ENCODE measurements at regions not wholly inside any gene's neighbourhood (a gene's known extent, or its start where the extent isn't known, plus 50 kb on each side); places are given as distances from the start of the nearest gene placed in this dataset.
"Not testable (repeated sequence)": the region's sequence is repeated elsewhere in the genome, so short reads cannot be mapped to it uniquely, and the experiment has no call there.

DNA sequence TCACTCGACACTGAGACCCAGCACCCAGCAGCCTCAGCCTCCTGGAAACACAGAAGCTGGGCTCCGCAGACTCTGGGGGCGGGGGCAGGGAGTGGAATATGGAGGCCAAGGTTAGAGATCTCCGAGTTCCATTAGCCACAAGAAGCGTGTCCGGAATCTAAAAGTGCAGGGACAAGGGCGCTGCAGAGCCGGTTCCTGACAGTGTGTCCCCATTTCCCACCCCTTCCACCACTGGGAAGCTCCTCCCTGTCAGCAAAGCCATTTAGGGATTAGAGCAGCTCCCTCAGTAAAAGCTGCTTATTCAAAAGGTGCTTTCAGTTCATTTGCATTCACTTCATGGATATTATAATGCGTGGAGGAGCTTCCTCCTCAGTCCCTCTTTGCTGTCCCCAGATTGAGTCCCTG lies 74.1 kb upstream of the HSPA9 start:
- no peak for DNase-seq (ENCODE audit: low read depth in 4 of 4, low spot score in 3 of 4)

DNA sequence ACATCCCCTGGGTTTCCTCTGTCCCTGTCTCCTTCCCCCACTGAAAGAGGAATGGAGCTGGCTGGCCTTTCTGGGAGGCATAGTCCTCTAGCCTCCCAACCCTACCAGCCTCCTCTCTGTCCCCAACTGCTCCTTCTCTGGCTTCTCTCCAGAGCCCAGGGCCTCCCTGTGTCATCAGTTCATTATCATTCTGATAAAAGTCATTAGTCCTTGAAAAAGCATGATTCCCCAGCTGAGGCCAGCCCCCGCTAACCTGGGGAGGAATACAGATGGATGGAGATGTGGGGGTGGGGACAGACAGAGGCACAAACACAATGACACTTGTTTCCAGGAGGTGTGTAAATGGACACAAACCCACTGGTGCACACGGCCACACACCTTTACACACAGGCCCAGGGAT lies 73.6 kb upstream of the HSPA9 start:
- no peak for DNase-seq (ENCODE audit: low read depth in 4 of 4, low spot score in 3 of 4)

DNA sequence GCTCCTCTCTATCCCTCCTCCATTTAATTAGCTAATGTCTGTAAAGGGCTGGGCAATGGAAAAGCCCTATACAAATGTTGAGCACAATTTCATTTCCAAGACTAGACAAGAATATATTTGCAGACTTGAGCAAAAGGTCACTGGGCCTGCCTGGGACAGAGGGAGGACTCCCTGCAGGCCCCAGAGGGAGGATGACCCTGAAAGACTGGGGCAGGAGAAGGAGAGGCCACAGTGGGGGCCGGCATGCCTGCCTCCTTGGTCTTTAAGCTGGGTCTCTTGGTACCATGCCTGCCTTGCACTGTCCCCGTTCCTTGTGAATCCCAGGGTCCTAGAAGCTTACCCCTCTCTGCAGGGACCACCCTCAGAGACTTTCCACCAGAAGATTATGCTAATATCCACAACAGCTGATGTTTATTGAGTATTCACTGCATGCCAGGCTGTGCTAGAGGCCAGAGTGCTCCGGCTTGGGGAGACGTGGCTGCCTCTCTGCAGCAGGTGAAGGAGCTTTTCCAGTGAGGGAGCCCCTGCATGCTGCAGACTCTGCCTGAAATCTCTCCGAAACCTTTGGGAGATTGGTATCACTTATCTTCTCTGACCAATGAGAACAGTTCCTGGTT lies 72.7 kb upstream of the HSPA9 start:
- DNase-seq (ENCODE audit: low read depth in 4 of 4, low spot score in 3 of 4): no peak

DNA sequence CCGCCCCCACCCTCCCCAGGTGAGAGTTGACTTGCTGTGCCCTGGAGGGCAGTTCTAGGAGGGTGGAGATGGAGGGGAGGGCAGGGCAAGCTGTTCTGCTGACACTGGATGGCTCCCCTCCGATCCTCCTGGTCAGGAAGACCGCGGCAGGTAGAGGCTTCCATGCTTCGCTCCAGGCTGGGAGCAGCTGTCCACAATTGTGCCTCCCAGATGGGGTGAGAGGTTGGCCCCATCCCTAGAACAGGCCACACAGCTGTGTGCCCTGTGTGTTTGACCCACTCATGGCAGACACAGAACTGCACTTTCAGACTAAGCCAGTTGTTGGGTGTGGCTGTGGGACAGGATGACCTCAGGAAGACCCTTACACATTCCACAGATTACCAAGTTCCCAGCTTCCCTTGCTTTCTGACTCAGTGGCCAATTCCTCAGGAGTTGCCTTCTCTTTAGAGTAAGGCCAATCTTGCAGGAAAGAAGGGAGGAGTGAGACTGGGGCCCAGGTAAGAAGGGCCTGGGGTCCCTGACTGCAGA lies 72.1 kb upstream of the HSPA9 start:
- no peak for DNase-seq (ENCODE audit: low read depth in 4 of 4, low spot score in 3 of 4)

DNA sequence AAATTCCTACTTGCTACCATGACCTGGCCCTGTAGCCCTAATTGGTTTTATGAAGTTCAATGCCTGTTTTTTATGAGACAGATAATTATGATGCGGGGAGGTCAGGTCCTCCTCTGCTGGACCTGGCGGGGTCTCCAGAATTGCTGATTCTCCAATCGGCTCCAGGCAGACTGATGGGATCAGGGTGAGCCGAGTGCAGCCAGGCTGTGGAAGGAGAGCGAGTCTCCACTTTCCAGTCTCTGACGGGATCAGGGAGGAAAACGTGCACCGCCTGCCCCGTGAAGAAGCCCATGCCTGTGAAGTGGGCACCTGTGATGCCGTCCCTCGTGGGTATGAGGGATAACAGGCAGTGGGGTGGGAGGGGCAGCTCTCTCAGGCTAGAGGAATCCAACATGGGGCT lies 71.5 kb upstream of the HSPA9 start:
- DNase-seq (ENCODE audit: low read depth in 4 of 4, low spot score in 3 of 4): no peak

DNA sequence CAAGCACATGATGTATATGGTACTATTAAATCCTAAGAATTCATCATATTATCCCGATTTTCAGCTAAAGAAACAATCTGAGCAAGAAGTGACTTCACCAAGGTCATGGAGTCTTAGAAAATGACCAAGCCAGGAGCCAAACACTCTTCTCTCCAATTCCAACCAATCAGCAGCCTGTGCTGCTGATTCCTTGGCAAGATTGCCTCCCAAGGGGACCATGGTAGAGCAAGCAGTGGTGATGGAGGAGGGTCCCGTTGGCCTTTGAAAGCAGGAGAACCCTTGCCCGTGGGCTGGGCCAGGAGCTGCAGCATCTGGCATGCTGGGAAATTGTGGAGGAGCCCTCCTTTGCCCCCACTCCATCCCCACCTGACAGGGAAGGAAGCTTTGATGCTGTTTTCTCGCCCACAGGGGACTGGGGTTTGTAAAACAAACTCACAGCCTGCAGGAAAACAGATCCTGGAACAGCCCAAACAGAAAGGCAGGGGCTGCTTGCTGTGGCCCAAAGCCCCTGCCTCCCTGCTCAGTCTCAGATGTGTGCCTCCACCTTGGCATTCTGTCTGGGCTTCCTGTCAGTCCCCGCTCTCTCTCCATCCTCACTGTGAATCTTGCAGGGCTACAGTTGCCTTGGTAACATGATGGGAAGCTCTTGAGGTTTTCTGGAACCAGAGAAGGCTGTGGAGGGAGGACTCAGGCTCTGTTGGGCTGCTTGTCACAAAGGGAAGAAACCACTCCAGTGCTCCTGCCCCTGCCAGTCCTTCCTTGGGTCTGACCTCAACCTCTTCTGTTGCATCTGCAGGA lies 70.8 kb upstream of the HSPA9 start:
- no peak for DNase-seq (ENCODE audit: low read depth in 4 of 4, low spot score in 3 of 4)

DNA sequence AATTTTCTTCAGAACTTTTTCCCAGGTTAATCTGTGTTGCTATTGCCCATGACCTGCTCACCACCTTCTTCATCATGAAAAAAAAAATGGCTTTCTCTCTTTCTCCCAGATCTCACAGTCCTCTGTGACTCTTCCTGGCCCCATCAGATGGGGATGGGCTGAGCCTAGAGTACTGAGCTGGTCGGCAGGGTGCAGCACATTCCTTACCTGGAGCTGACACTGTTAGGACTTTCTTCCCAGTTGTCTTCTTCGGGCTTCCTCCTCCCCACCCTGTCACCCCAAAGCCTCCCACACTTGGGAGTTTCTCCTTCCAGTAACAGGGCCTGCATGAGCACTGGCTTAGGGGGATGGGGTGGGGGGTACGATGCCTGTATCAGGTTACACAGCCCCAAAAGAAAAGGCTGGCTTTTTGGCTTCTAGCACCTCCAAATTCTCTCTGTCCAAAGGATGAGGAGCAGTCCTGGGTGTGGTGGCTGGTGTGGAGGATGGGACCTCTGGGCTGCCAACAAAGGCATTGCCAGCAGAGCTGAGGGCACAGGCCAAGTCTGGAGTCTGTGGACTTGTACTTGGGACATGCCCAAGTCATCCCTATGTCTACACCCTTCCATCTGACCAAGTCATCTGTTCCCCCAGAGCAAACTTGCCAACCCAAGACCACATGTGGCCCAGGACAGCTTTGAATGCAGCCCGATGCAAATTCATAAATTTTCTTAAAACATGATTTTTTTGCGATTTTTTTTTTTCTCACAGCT lies 68.0 kb upstream of the HSPA9 start:
- no peak for DNase-seq (ENCODE audit: low read depth in 4 of 4, low spot score in 3 of 4)

DNA sequence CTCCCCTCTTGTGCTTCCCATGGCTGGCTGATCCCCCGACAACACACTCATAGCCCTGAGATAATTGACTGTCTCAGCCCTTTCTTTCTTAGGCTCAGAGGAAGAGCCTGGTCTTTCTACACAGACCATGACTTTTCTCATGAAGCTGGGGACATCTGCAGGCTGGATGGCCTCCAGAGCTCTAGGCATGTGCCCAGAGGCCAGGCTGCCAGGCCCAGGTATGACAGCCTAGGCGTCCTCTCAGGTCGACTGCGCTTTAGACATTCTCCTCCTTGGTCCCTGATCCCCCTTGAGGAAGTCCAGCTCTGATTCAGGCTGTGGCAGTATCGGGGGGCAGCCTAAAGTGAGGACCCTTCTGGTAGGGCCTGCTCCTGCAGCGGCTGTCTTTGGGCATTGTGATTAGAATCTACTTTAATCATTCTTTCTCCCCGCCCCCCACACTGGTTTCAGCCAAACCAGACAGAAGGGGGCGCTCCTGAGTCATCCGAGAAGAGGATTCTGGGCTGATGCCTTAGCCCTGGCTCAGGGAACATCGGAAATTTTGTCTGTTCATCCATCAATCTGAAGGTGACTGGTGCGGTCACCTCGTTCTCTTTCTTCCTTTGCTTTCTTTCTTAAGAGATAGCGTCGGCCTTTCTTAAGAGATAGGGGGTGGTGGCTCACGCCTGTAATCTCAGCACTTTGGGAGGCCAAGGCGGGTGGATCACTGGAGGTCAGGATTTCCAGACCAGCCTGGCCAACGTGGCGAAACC lies 66.5 kb upstream of the HSPA9 start:
- DNase-seq (ENCODE audit: low read depth in 4 of 4, low spot score in 3 of 4): peak in 1 of 4 donors; percentile 31

DNA sequence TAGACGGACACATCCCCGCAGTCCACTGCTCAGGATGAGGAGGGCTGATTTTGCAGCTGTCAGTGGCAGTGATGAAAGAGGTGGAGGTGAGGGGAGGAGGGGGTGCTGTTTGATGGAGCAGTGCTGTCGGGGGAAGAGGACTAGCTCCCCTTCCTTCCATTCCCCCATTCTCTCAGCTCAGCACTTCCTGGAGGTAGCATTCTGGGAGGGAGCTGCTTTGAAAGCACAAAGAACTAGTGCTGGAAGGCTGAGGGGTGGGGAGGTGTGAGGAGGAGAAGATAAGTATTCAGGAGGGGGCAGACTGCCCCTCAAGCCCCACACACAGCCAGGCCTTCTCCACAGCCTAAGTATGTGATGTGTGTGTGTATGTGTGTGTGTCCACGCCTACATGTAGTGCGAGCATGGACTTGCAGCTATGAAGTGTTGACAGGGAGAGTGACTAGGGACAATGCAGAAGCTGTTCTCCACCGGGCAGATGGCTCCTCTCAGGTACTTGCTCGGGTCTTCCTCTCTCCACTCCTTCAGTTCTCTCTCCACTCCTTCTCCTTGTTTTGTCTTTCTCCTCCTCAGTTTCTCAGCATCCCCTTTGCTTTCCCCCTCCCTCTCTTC lies 65.5 kb upstream of the HSPA9 start:
- no peak for DNase-seq (ENCODE audit: low read depth in 4 of 4, low spot score in 3 of 4)

DNA sequence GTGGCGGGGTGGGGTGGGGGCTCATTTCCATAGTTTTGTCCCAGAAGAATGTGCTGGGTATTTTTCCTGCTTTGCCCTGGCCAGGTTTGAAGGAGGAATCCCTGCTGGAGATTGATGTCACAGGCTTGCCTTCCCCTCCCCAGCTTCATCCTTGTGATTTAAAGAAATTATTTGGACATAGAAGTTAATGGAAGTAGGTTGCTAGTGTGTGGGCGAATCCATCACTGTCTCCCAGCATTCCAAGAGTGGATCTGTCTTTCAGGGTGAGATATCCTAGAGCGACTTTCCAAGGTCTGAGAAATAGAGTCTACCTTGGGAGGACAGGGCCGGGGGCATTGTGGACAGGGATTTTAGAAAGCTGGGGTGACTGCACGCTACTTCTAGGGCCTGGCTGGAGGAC lies 64.9 kb upstream of the HSPA9 start:
- DNase-seq (ENCODE audit: low read depth in 4 of 4, low spot score in 3 of 4): no peak

DNA sequence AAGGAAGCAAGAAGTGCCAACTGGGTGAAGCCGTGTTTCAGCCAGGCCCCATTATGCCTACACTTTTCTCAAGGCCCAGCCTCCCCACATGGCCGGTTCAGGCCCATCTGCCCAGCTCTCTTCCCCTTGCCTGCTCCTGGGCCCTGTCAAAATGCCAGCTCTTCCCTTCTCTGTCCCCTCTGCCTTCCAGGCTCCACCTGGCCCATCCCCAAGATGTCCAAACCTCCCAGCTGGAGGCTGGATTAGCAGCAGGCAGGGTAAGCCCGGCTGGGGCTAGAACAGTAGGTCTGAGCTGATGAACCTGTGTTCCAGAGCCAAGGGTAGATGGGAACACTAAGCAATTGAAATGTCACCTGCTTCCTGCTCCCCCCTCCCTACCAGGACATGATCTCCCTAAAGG lies 64.1 kb upstream of the HSPA9 start:
- DNase-seq (ENCODE audit: low read depth in 4 of 4, low spot score in 3 of 4): no peak

DNA sequence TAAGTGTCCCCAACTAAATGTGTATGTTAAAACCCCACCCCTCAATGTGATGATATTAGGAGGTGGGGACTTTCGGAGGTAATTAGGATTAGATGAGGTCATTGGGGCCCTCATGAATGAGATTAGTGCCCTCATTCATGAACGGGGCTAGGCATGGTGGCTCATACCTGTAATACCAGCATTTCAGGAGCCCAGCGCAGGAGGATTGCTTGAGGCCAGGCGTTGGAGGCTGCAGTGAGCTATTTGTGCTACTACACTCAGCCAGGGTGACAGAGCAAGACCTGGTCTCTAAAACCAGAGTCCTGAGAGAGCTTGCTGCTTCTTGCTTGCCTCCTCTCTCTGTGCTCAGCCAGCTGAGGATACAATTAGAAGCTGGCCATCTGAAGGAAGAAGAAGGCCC lies 62.1 kb upstream of the HSPA9 start:
- no peak for DNase-seq (ENCODE audit: low read depth in 4 of 4, low spot score in 3 of 4)

DNA sequence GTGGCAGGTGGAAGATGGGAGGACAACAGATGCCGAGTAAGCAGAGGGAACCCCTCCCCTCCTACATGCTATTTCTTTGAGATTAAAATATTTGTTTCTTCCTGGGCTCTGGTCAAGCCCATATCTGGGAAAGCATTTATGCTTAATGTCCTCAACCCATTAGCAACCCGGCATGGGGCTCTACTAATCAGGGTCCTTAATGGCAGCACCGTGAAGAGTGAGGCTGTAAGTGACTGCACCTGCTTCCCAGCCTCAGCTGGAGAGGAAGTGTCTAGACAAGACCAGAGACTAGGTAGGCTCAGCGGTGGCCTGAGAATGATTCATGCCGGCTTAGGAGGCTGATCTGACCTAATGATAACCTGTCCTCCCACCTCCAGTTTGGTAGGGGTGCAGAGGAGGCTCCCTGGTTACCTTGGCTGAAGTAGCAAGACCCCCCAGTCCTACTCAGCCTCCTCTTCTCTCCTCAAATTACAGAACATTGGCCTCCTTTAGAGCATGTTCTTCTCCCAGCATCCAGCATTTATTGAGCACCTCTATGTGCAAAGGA lies 61.3 kb upstream of the HSPA9 start:
- DNase-seq (ENCODE audit: low read depth in 4 of 4, low spot score in 3 of 4): no peak

DNA sequence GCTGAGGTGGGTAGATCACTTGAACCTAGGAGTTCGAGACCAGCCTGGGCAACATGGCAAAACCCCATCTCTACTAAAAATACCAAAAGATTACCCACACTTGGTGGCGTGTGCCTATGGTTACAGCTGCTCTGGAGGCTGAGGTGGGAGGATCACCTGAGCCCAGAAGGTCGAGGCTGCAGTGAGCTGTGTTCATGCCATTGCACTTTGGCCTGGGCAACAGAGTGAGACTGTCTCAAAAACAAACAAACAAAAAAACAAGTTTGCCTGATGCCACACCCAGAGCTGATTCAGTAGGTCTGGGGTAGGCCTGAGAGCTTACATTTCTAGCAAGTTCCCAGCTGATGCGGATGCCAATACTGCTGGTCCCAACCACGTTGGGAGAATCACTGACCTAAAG lies 60.5 kb upstream of the HSPA9 start:
- no peak for DNase-seq (ENCODE audit: low read depth in 4 of 4, low spot score in 3 of 4)

DNA sequence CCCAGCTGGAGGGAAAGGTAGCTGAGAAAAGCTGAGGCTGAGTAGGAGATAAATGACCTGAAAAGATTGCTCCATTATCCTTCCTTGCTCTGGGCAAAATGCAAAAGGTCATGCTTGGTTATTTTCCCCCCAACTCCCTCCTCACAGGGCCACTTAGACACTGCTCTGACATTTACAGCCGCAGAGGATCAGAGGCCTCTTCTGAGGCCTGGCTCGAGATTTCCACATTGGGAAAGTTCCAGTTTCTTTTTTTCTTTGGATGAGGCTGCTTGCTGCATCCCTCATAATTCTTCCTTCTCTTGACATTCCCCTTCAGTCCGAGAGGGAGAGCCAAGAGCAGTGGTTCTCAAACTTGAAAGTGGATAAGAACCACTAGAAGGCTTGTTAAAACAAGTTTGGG lies 60.1 kb upstream of the HSPA9 start:
- peak in 1 of 4 donors; percentile 33 for DNase-seq (ENCODE audit: low read depth in 4 of 4, low spot score in 3 of 4)

DNA sequence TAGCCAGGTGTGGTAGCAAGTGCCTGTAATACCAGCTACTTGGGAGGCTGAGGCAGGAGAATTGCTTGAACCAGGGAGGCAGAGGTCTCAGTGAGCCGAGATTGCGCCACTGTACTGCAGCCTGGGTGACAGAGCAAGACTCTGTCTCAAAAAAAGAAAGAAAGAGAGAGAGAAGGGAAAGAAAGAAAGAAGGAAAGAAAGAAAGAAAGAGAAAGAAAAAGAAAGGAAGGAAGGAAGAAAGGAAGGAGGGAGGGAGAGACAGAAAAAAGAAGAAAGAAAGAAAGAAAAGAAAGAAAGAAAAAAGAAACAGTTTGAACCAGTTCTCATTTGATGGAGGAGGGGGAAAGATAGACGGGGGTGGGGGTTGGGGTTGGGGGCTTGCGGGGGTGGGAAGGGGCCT lies 59.6 kb upstream of the HSPA9 start:
- DNase-seq (ENCODE audit: low read depth in 4 of 4, low spot score in 3 of 4): not testable (repeated sequence)

DNA sequence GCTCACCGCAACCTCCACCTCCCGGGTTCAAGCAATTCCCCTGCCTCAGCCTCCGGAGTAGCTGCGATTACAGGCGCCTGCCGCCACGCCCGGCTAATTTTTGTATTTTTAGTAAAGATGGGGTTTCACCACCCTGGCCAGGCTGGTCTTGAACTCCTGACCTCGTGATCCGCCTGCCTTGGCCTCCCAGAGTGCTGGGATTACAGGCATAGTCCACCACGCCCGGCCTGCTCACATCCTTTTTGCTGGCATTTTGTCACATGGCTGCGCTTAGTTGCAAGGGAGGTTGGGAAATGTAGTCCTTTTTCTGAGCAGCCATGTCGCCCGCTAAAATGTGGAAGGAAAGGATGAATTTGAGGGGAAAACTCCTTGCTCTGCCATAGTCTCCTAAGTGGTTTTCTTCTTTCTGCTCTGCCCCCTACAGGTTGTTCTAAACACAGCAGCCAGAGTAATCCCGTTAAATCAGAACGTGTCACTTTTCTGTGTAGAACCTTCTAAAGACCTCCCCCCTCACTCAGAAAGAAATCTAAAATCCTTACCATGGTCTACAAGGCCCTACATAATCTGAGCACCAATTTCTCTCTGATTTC lies 57.8 kb upstream of the HSPA9 start:
- peak; percentile 43 to 66 (median 66) for DNase-seq (ENCODE audit: low read depth in 4 of 4, low spot score in 3 of 4)

DNA sequence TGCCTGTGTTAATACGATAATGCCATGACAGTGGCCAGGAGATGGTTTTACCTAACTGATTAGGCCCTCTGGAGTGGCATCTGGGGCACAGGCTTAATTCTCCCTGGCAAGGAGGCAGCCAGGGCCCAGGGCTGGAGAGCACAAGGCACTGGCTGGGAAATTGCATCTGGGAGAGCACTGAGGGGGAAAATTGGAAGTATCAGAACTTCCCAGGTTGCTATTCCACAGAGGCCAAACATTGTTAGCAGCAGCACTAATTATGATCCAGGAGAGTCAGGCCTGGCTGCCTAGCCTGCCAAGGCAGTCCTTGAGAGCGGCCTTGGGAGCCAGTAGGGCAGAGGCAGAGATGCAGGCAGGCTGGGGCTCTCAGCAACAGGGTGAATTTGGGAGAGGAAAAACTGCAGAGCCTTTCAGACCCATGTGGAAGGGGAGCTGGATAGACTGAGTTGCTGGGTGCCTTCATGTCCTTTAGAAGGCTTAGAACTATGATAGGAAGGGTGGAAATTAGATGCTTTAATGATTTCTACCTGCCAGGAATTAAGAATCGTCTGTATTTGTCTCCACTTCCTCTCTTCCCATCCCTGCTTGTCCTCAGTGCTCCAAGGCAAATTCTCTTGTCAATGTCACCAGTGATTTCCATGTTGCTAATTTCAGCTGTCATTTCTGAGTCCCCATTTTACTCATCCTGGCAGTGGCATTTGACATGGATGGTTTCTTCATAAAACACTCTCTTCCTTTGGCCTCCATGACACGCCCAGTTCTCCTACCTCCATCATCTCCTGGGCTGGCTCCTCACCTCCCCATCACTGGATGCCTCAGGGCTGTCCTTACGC lies 56.1 kb upstream of the HSPA9 start:
- DNase-seq (ENCODE audit: low read depth in 4 of 4, low spot score in 3 of 4): no peak

DNA sequence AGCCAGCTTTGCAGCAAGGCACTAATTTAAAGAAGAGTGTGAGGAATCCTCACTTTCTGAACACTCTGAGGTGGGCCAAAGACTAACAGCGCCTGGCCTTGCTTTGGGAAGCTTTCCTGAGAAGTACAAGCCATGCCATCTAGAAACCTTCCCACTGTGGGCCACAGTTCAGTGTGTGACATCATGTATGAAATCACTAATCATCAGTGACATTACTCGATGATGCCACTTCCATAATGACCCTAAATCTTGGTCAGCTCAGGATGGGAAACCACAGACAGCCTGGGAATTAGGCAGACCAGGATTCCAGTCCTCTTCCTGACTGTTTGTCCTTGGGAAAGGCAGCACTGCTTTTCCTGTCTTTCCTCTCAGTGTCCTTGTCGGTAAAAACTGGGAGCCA lies 54.2 kb upstream of the HSPA9 start:
- no peak for DNase-seq (ENCODE audit: low read depth in 4 of 4, low spot score in 3 of 4)
